HG03457 (cell line): ENCODE measurements at regions not wholly inside any gene's neighbourhood (a gene's known extent, or its start where the extent isn't known, plus 50 kb on each side); places are given as distances from the start of the nearest gene placed in this dataset.
"Not testable (repeated sequence)": the region's sequence is repeated elsewhere in the genome, so short reads cannot be mapped to it uniquely, and the experiment has no call there.

Source experiments
- ATAC-seq: cut with Tn5 transposase; IDR thresholded peaks from one replicate; pipeline ENCODE4 v1.9.1; 2021; ENCODE audit warnings: moderate number of reproducible peaks; ENCODE audit not compliant: unreplicated experiment

DNA sequence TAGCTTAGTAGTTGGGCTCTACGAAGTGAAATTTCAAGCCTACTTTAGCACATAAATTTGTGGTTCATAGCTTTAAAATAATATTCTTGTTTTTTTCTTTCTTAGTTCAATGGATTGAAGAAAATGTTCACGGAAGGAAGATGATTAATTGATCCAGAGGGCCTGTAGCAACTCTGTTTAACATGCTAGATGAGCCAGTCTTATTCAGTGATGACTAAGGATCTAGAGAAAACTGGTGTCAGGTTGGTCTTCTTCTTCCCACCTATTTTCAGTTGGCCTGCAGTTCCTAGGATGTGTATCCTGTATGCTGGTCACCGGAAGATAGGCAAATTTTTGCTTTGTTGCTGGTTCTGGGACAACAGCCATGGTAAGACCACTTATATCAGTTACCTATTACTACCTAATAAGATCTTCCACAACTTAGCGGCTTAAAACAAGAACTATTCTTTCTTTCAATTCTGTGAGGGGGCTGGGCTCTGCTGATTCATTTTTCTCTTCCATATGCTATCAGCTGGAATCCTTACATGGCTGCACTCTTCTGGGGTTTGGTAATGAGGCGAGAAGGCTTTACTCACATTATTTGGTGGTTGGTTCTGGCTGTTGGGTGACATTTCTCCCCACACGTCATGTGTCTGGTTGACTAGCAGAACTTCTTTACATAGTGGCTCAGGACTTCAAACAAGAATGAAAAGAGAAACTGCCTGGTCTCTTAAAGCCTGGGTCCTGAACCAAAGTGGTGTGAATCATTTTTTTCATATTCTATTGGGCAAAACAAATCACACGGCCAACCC lies 182.7 kb upstream of the ACTBL2 start:
- no peak for ATAC-seq

- no peak for ATAC-seq
Observed at GRCh38 chr5:57664700-57665099, 182.1 kb upstream of the ACTBL2 start.

DNA sequence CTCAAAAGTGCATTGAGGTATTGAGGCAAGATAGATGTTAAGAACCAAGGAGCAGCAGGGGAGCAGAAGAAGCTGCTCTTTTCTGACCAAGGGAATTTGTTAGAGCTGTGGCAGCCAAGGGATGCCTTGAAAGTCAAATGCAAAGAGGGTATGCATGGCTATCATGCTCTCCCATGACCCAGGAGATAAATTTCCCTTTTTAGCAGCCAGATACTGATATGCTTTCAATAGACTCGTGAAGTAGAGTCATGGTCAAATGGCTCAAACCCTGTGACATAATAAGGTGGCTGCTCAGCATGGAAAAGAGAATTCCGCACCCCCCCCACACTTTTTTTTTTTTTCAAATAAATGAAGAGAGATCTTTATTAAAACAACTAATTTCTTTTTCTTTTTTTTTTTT lies 180.9 kb upstream of the ACTBL2 start:
- no peak for ATAC-seq

GRCh38 chr5:57662991-57663390 lies 180.4 kb upstream of the ACTBL2 start:
- ATAC-seq: no peak

DNA sequence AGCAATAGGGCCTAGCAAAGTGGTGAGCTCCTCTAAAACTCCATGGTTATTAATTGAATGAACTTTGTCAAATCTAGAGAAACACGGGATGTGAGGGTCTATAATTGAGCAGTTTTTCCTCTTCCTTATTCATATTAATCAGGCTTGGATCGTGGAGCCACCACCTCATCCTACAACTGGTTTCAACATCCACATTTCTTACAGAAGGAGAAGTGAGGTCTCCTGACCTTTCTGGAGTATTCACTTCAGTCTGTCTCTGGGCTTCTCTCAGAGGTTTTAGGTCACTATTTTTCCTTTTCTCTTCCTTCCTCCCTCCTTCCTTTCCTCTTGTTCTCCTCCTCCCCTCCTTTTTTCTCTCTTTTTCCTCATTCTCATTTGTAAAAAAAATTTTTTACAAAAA lies 177.3 kb upstream of the ACTBL2 start:
- no peak for ATAC-seq

DNA sequence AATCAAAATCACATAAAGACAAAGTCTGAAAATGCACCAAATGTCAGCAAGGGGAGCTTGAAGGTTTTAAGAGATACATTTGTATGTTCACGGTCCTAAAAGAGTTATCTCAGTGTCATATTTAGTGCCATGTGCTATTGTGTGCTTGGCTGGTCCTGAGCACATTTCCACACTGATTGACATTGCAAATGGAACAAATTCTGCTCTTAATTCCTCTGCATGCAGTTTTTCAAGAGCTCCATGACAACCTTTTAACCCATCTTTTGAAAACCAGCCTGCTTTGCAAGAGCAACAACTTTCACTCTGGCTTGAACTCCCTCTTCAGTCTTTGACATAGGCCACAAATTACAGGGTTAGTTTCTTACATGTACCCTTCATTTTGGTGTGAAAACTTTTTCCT lies 175.4 kb upstream of the ACTBL2 start:
- no peak for ATAC-seq

GRCh38 chr5:57655228-57655627 lies 172.6 kb upstream of the ACTBL2 start:
- no peak for ATAC-seq

DNA sequence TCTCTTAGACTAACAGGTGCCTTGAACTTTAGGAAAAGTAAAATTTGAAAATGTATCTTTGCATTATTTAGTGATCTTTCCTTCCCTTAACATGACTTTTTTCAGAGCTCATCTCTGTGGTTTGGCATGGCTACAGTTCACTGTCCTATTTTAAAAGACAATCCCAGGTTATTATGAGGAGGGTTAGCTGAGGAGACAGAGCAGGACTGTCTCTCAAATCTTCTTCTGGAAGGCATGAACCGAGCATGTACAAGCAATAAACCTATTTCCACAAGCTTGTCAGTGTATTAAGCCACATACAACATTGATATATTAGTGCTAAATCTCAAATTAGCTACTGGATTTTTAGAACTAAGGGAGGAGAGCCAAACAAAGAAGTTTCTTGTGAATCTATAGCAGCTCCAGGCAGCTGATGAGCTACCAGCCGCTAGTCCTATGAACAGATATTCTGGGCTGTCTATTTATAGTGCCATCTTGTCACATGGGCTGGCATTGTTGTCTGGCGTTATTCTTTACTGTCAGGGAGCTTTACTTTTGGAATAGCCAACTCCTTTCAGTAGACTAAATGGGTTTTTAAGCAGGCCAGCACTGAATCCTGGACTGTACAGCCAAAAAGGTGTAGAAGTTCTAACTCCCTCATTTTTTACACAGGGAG lies 171.2 kb upstream of the ACTBL2 start:
- ATAC-seq: no peak

- no peak for ATAC-seq
Observed at GRCh38 chr5:57651127-57651526, 168.5 kb upstream of the ACTBL2 start.

- no peak for ATAC-seq
Observed at GRCh38 chr5:57650360-57651069, 167.9 kb upstream of the ACTBL2 start.

DNA sequence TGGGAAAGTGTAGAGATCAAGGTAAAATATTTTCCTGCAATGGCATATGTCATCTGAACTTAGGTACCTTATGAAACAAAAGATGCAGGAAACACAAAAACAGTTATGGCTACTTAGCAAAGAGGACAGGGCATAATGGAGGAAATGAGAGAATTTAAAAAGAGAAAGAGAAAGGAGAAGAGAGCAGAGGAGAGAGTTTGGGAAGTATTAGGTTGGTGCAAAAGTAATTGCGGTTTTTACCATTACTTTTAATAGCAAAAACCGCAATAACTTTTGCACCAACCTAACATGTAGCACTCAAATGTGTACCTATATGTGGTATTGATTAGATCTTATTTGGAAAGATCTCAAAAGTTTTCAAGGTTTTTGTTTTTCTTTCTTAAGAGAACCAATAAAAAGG lies 160.1 kb upstream of the ACTBL2 start:
- ATAC-seq: no peak

GRCh38 chr5:57642066-57642465 lies 159.5 kb upstream of the ACTBL2 start:
- no peak for ATAC-seq

GRCh38 chr5:57635146-57635777 lies 152.7 kb upstream of the ACTBL2 start:
- ATAC-seq: no peak

DNA sequence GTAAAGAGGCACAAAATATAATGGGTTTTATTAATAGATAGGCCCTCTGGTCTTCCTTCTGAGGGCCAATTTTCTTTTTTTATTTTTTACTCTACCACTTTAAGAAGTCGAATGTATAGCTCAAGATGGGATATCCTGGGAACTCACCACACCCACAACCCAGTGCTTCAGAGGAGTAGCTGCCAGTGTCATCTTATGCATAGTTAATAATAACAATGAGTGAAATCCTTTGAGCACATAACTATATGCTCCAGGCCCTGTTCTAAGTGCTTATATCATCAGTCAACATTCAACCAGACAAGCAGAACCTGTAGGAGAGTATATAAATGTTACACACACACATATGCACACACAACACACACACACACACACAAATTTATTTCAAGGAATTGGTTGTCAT lies 150.3 kb upstream of the ACTBL2 start:
- no peak for ATAC-seq

DNA sequence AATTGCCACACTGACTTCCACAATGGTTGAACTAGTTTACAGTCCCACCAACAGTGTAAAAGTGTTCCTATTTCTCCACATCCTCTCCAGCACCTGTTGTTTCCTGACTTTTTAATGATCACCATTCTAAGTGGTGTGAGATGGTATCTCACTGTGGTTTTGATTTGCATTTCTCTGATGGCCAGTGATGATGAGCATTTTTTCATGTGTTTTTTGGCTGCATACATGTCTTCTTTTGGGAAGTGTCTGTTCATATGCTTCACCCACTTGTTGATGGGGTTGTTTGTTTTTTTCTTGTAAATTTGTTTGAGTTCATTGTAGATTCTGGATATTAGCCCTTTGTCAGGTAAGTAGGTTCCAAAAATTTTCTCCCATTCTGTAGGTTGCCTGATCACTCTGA lies 148.5 kb upstream of the ACTBL2 start:
- ATAC-seq: not testable (repeated sequence)

DNA sequence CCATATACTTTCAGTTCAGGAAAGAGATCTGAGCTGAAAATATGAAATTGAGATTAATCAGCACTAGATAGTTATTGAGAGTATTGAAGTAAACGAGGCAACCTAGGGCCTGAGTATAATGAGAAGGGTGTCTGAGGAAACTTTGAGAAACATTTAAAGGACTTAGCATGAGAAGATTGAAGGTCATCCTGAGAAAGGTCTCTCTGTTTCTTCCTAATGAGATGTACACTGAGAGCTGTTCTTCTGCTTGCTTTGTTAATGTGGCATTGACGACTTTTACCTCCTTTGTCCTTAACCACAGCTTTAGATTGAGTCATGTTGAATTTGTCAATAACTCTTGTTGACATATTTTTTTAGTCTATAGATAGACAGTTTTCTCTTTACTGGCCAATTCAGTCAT lies 145.1 kb upstream of the ACTBL2 start:
- no peak for ATAC-seq

DNA sequence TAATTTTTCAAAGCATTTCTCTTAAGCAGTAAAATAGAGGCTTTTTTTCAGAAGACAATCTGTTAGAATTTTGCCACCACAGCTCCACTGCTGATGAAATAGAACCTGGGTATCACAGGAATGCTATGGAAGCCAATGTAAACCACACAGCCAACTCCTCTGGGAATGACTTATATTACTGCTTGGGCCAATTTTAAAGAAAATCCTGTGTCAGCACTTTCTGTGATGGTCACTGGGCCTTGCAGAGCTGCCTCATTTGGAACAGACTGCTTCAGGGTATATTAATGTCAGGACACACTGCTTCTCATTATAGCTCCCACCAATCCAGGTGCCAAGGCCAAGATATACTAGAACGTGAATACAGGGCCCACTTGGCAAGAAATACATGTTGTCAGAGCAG lies 144.1 kb upstream of the ACTBL2 start:
- no peak for ATAC-seq

DNA sequence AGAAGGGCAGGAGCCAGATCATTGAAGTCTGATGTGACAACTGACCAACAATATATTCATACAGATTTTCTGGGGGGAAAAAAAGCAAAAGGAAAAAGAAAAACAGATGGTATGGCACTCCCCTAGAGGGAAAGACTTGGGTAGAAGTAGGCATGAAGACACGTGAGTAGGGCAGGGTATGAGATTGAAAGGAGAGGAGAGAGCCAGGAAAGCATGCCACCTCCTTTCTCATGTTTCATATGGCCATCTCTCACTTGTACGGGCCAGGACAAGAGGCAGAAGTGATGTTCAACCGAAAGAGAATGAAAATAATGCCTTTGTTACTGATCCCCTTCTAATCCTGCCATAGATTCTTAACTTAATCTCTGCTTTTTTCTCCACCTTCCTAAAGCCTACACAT lies 139.0 kb upstream of the ACTBL2 start:
- no peak for ATAC-seq

GRCh38 chr5:57618767-57619381 lies 136.3 kb upstream of the ACTBL2 start:
- no peak for ATAC-seq

GRCh38 chr5:57613741-57614140 lies 131.1 kb upstream of the ACTBL2 start:
- ATAC-seq: no peak

DNA sequence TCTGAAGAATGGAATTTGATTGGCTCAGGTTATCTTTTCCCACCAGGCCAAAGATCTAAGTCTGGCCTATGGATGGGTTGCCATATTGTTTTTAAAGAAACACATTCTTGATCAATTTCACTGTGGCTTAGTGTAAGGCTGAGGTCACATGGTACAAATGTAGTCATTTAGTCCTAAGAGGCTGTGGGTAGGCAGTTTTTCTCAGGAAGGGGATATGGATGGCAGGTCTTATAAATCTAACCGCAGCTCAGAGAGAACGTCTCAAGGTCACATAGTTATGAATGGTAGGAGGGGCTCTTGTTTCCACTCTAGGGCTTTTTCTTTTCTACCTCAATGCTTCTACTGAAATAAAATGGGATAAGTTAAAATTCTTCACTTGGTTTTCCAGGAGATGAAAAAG lies 128.6 kb upstream of the ACTBL2 start:
- no peak for ATAC-seq
